CD4-positive, alpha-beta T cell treated with Interleukin-4 for 4 hours (primary cell): ENCODE measurements at regions not wholly inside any gene's neighbourhood (a gene's known extent, or its start where the extent isn't known, plus 50 kb on each side); places are given as distances from the start of the nearest gene placed in this dataset.
"Not testable (repeated sequence)": the region's sequence is repeated elsewhere in the genome, so short reads cannot be mapped to it uniquely, and the experiment has no call there.

ENCODE experiments used
- DNase-seq: peaks from one replicate; pipeline ENCODE4 v3.0.0-alpha.2; 2020

DNA sequence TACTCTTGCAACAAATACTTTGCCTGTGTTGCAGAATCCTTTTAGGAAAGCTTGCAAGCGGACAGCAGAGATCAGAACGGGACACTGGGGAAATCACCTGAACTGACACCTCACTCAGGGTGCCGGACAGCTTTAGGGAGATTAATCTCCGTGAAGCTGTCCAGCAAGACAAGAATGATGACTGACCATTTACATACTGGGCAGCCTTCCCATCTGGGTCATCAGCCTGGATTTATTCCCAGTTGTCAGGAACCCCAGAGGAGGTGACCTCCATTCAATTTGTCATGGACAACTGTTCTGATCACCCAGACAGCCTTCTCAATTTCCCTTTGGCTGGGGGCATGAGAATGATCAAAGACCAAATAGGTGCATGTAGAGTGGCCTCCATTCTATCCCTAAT, 93.0 kb upstream of the EGFL6 start:
- no peak for DNase-seq

GRCh38 chrX:13474164-13474516, 95.3 kb upstream of the EGFL6 start:
- DNase-seq = peak; percentile 22

DNA sequence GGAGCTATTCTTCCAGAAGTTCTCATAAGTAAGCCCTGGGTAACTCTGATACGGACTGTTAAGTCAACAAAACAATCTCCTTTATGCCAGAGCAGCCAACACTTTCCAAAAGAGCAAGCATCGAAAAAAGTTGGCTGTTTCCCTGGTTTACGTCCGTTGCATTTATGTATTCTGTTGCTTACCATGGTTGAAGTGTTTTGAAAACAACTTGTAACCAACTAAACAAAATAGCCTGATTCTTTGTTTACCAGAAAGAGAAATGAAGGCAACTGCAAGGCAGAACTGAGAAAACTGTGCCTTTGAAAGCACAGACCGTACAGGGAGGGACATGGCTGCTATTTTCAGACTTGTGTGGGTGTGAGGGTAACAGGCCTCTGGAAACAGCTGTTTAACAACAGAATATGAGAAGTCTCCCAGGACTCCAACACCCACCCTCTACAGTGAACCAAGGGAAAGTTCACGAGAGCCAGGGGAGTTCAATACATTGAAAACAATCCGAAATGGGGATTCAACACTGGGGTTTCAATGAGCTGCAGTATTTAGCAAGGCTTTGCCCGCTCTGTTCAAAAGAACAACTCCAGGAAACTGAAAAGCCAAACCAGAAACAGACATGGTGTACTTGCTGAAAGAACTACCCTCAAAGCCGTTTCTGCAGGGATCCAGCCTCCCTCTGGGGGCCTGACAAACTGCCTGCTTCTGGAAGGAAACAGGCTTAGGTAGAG, 95.8 kb upstream of the EGFL6 start:
- peak; percentile 20 for DNase-seq

DNA sequence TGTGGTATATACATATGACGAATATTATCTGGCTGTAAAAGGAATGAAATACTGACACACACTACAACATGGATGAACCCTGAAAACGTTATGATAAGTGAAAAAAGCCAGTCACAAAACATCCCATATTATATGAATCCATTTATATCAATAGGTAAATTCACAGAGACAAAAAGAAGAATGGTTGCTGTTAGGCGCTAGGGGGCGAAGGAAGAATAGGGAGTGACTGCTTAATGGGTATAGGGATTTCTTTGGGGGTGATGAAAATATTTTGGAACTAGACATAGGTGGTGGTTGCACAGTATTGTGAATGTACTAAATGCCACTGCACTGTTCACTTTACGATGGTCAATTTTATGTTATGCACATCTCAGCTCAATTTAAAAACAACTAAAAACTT, 96.4 kb upstream of the EGFL6 start:
- no peak for DNase-seq

DNA sequence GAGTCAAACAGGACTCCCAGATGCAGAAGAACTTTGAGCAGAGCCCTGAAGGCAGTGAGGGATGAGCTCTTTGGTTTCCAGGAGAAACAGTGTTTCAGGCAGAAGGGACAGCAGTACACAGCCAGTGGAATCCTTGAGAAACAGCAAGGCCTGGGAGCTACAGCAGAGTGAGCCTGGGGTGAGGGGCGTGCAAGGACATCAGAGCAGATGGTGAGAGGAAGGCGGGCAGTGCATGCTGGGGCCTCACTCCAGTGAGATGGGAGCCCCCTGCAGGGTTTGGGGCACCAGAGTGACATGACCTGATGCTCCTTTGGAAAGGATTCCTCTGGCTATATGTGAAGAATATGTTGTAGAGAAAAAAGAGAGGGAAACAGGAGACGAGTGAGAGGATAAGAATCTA, 98.1 kb upstream of the EGFL6 start:
- no peak for DNase-seq

GRCh38 chrX:13470685-13470977, 98.8 kb upstream of the EGFL6 start:
- DNase-seq = no peak

GRCh38 chrX:13469963-13470684, 99.3 kb upstream of the EGFL6 start:
- DNase-seq = no peak

GRCh38 chrX:13468096-13468495, 101.3 kb upstream of the EGFL6 start:
- DNase-seq = no peak

GRCh38 chrX:13467243-13467642, 102.2 kb upstream of the EGFL6 start:
- no peak for DNase-seq

GRCh38 chrX:13464599-13465275, 104.7 kb upstream of the EGFL6 start:
- DNase-seq = no peak

DNA sequence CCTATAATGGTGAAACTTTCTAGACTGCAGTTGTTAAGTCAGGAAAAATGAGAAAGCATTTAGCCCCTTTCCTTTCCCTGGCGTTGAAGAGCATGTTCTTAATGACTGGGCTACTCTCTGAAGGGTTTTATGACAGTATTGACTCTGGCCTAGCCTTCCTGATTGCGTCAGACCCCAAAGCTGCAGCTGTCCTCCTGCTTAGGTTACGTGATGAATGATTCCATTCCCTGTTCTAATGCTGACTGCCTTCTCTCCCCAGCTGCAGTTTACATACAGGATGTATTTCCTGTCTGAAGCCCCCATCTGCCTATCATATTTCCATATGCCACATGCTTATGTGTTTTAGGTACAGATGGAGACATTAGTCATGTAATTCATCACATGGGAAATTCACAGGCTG, 105.8 kb upstream of the EGFL6 start:
- no peak for DNase-seq

GRCh38 chrX:13452283-13452682, 117.1 kb upstream of the EGFL6 start:
- no peak for DNase-seq

DNA sequence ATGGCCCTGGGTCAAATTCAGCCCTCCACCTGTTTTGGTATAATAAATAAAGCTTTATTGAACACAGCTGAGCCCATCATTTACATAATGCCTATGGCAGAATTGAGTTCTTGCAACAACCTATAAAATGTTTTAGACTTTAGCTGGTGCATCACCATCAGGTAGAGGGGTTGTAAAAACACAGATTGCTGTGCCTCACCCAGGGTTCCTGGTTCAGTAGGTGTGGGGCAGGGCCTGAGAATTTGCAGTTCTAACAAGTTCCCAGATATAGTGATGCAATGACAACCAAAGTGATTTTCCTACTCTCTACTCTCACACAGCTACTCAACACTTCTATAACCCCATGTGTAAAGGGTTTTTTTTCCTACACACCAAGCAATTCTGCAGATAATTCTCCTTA, 120.0 kb upstream of the EGFL6 start:
- DNase-seq = no peak

DNA sequence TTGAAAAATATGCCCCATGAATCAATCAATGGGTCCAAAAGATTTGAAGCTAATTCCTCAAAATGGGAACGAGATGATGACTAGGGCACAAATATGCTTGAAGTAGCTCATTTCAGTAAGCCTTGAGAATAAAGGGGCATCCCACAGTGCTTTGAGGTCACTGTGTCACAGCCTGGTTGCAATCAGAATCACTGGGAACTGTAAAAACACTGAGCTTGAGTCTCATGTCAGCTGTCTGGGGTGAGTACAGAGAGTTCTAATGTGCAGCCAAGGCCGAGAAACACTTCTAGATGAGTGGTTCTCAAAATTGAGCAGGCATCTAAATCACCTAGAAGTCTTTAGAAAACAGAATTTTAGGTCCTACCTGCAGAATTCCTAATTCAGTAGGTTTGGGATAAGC, 120.5 kb upstream of the EGFL6 start:
- DNase-seq = no peak

- DNase-seq = not testable (repeated sequence)
Measured at GRCh38 chrX:13441608-13442007, 121.8 kb upstream of the ATXN3L start.

DNA sequence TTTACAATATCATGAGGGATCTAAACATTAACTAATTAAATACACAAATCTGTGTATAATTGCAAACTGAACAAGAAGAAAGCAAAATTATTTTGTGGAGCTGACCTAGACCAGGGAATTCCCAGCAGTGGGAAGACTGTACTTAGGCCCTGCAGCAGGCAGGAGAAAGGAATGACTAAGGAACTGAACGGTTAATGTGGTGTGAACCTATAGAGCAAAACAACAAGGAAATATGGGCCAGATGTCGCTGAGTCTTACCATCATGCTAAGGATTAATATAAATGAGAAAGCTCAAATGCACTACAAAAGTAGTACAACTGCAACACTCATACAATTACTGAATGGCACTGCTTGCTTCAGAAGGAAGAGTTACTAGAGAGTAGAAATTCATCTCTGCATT, 120.3 kb upstream of the ATXN3L start:
- no peak for DNase-seq

DNA sequence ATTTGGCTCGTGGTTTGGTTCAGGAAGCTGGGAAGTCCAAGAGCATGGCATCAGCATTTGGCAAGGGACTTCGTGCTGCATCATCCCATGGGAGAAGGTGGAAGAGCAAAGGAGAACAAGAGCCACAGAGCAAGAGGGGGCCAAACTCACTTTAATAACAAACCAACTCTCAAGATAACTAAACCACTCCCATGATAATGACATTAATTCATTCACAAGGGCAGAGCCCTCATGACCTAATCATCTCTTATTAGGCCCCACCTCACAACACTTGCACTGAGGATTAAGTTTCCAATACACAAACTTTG, 113.4 kb upstream of the ATXN3L start:
- no peak for DNase-seq

- DNase-seq = no peak
Measured at GRCh38 chrX:13432414-13433297, 112.8 kb upstream of the ATXN3L start.

DNA sequence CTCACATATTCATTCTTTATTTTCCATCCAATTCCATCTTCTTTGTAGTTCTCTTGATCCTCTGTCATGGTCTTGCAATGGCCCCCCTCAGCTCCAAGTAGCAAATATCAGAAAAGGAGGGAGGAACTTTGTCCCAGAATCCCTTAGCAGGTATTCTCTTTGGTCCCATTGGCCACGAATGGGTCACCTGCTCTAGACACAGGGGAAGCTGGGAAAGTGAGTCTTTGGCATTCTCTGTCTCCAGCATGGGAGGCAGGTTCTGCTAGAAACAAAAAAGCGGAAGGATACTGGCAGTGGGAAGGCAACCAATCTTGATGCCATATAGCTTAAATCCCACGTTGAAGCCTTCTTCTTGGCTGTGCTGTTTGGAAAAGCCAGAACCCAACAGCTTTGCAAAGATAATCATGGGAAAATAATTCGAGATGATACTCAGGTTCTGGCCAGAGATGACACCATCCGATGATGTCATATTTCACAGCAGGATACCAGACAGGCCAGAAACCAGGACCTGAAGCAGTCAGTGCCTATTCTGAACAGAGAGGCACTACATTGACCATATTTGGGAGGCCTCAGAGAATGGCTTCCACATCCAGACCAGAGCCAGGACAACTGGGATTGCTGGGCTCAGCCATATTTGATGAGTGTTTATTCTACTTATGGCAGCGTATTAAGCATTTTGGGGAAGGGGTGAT, 110.4 kb upstream of the ATXN3L start:
- no peak for DNase-seq

DNA sequence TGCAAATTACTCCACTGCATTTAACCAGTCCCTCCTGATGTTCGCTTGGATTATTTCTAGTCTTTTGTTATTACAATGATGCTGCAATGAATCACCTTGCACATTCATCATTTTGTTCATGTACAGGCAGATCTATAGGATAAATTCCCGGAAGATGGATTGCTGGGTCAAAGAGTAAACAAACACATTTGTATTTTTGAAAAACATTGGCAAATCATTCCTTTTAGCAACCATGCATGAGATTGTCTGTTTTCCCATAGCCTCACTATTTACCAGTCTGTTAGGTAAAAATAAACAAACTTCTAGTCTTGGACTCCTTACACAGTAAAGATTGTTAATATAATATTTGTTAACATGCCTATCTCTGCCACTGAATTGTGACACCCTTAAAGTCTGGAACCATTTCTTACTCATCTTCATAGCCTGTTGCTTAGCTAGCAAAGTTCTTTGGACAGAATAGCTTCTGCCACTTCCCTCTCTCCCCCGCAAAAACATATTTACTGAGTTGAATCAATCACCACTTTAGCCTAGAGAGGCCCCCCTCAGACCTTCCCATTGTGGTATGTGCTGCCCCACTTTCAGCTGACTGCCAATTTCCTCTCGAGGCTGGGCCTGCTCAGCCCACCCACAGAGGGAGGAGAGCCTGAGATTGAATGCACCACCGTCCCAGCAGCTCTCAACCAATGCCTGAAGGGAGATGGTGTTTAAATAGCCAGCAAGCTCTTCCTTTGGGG, 108.4 kb upstream of the ATXN3L start:
- no peak for DNase-seq

DNA sequence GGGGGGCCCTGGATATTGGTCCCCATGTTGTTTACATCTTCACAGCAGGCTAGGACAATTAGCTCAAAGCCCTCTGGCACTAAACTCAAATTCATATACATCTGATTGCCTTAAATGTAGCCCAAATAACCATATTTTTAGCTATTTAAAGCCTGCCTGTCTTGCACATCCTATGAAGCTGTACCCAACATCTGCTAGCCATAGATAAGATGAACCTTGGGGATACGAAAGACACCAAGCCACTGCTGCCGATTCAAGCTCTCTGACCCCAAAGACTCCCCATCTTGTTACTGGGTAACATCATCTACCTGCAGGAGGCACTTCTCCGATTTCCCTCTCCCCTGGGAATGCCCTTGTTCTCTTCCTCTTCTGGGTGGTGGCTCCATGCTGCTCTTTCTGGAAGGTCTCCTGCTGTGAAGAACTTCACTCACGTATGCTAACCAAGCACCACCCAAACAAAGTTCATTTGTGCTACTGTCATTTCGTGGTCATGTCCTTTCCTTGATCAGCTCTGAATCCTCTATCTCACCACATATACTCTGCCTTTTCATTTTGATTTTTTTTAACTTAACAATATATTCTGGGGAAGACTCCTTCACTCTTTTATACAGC, 107.7 kb upstream of the ATXN3L start:
- DNase-seq = no peak
